Transverse colon (tissue), 4 donors: ENCODE measurements at regions not wholly inside any gene's neighbourhood (a gene's known extent, or its start where the extent isn't known, plus 50 kb on each side); places are given as distances from the start of the nearest gene placed in this dataset.

ENCODE experiments used
- CTCF ChIP-seq, 5 experiments: fragments of 200-600 bp in 3 of 5; fragments of 450-650 bp in 2 of 5; sonication (generic) in 3 of 5; IDR thresholded peaks; 1 replicate in 2 of 5; 2 replicates in 3 of 5; pipeline ENCODE4 v1.5.1; 2016 to 2017; ENCODE audit warnings: antibody characterized with exemption in 5 of 5, inconsistent platforms in 3 of 5, mild to moderate bottlenecking in 2 of 5, moderate library complexity in 1 of 5
- EP300 ChIP-seq: sonication (generic); formaldehyde crosslinking; IDR thresholded peaks from one replicate; pipeline ENCODE4 v1.6.1; 2017; ENCODE audit warnings: antibody characterized with exemption, low read depth
- POLR2A ChIP-seq: fragments of 450-650 bp; IDR thresholded peaks from one replicate; pipeline ENCODE4 v1.6.1; 2016; ENCODE audit warnings: antibody characterized with exemption, mild to moderate bottlenecking, moderate library complexity
- POLR2AphosphoS5 ChIP-seq, 3 donors: sonication (generic); formaldehyde crosslinking; IDR thresholded peaks; one replicate each; pipeline ENCODE4 v1.6.1; 2016; ENCODE audit warnings: antibody characterized with exemption in 3 of 3

GRCh38 chr9:4382722-4383317, 83.0 kb upstream of the GLIS3 start:
- TF ChIP-seq CTCF (IDR thresholded peaks at IDR 0.05) = peak; percentile 39 to 59 (median 50)
- no peak for TF ChIP-seq EP300
- TF ChIP-seq POLR2AphosphoS5 (IDR thresholded peaks at IDR 0.05) = no peak
- no peak for TF ChIP-seq POLR2A
